ENCODE measurements at regions not wholly inside any gene's neighbourhood (a gene's known extent, or its start where the extent isn't known, plus 50 kb on each side); places are given as distances from the start of the nearest gene placed in this dataset.

DNA sequence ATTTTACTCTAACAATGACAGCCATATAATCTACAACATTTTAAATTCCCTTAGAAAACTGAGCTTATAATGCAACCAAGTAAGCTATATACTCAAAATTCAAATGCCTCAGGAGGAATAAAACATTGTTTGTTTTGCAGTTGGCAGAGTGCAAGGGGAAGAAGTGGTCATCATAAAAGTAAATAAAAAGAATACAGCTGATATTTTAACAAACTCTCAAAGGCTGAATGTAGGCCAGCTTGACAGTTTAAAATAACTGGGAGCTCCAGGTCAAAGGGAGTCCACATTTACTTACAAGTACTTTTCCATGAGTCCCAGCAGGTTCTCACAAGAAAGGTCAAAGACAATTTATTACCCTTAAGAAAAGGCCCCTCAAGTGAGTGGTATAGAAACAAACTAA is 589.8 kb downstream of the BCKDHB start:
- no peak for FAIRE-seq
- Histone ChIP-seq H3K4me3 (ENCODE audit: low read length in 3 of 3) (no peak overlapping the region), H3K9me3 (ENCODE audit: control insufficient read depth in 2 of 3, insufficient read depth in 1 of 3, low read length in 3 of 3) (no peaks in the 10 kb centered on the region), H3K27me3 (ENCODE audit: control insufficient read depth, insufficient read depth, low read length) (no peaks in the 10 kb centered on the region), H3K36me3 (ENCODE audit: control insufficient read depth in 2 of 3, insufficient read depth in 3 of 3, low read length in 3 of 3) (no peaks in the 10 kb centered on the region), H3K9ac (ENCODE audit: low read length in 3 of 3) (no peak overlapping the region), H3K27ac (ENCODE audit: low read depth in 2 of 2, low read length in 2 of 2) (no peak overlapping the region), H3K4me1 (ENCODE audit: control insufficient read depth in 2 of 3, insufficient read depth in 2 of 3, low read depth in 1 of 3, low read length in 3 of 3) (no peaks in the 10 kb centered on the region)
- no peak for DNase-seq
- no peak for TF ChIP-seq CTCF (IDR thresholded peaks at IDR 0.05; ENCODE audit: borderline replicate concordance, extremely low read depth, insufficient read depth)
- intact Hi-C loops (cut with DNase I) = no loop called here

GRCh38 chr6:80690551-80691131 is 584.2 kb downstream of the BCKDHB start:
- H3K9me3 ChIP-seq (ENCODE audit: control insufficient read depth in 2 of 3, insufficient read depth in 1 of 3, low read length in 3 of 3) = no peaks in the 10 kb centered on the region
- intact Hi-C loops (cut with DNase I) = no loop called here
- no peak overlapping the region for H3K4me3 ChIP-seq (ENCODE audit: low read length in 3 of 3)
- TF ChIP-seq CTCF (IDR thresholded peaks at IDR 0.05; ENCODE audit: borderline replicate concordance, extremely low read depth, insufficient read depth) = no peak
- FAIRE-seq (no peak), DNase-seq (no peak)
- H3K36me3 ChIP-seq (ENCODE audit: control insufficient read depth in 2 of 3, insufficient read depth in 3 of 3, low read length in 3 of 3) = no peaks in the 10 kb centered on the region
- no peaks in the 10 kb centered on the region for H3K4me1 ChIP-seq (ENCODE audit: control insufficient read depth in 2 of 3, insufficient read depth in 2 of 3, low read depth in 1 of 3, low read length in 3 of 3)
- H3K9ac ChIP-seq (ENCODE audit: low read length in 3 of 3) = no peak overlapping the region
- no peaks in the 10 kb centered on the region for H3K27me3 ChIP-seq (ENCODE audit: control insufficient read depth, insufficient read depth, low read length)
- no peak overlapping the region for H3K27ac ChIP-seq (ENCODE audit: low read depth in 2 of 2, low read length in 2 of 2)

DNA sequence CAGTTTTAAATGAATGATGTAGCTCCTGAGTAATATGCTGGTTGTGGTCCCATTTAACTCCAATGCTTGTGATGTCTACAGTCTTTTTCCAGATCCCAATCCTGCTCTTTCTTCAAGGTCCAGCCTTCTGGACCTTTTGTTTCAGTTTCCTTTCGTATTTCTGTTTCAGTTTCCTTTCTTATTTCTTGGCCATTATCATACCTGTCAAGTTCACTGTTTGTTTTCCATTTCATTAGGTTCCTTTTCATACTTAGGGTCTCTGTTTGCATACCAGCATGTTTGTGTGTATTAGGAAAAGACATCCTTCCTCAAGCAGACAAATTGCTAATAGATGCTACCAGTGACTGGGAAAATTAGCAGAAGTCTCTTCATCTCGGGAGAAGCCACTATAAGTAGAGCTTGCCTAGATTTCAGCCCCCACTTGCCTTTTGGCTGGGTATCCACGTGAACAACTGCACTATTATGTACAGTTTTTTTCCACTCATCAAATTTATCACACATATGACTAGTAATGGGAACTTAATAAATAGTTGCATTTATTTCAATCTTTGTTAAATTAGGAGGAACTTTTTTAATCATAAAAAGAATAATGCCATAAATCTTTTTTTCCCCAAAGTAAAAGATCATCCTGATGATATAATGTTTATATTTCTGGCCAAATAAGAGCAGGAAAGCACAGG is 583.4 kb downstream of the BCKDHB start:
- no peak overlapping the region for H3K27ac ChIP-seq (ENCODE audit: low read depth in 2 of 2, low read length in 2 of 2)
- H3K9me3 ChIP-seq (ENCODE audit: control insufficient read depth in 2 of 3, insufficient read depth in 1 of 3, low read length in 3 of 3) = no peaks in the 10 kb centered on the region
- H3K36me3 ChIP-seq (ENCODE audit: control insufficient read depth in 2 of 3, insufficient read depth in 3 of 3, low read length in 3 of 3) = no peaks in the 10 kb centered on the region
- no peak overlapping the region for H3K4me3 ChIP-seq (ENCODE audit: low read length in 3 of 3)
- DNase-seq (no peak), FAIRE-seq (no peak)
- H3K27me3 ChIP-seq (ENCODE audit: control insufficient read depth, insufficient read depth, low read length) = no peaks in the 10 kb centered on the region
- TF ChIP-seq CTCF (IDR thresholded peaks at IDR 0.05; ENCODE audit: borderline replicate concordance, extremely low read depth, insufficient read depth) = no peak
- H3K4me1 ChIP-seq (ENCODE audit: control insufficient read depth in 2 of 3, insufficient read depth in 2 of 3, low read depth in 1 of 3, low read length in 3 of 3) = no peaks in the 10 kb centered on the region
- H3K9ac ChIP-seq (ENCODE audit: low read length in 3 of 3) = no peak overlapping the region
- intact Hi-C loops (cut with DNase I) = no loop called here

Measured in kidney (tissue), 13 donors.